GM23338 (cell line): ENCODE measurements at regions not wholly inside any gene's neighbourhood (a gene's known extent, or its start where the extent isn't known, plus 50 kb on each side); places are given as distances from the start of the nearest gene placed in this dataset.
"Not testable (repeated sequence)": the region's sequence is repeated elsewhere in the genome, so short reads cannot be mapped to it uniquely, and the experiment has no call there.

ENCODE experiments used
- ATAC-seq: fragments of 200-7000 bp; cut with Tn5 transposase; 3 replicates; pipeline ENCODE4 v1.9.1; 2020
- DNase-seq: peaks from one replicate; pipeline ENCODE4 v3.0.0-alpha.2; 2015; ENCODE audit warnings: low spot score
- H2AFZ ChIP-seq: fragments of 200-600 bp; sonication (generic); 2 replicates; pipeline ENCODE4 v1.8.0; 2016; ENCODE audit warnings: antibody characterized with exemption, mild to moderate bottlenecking, moderate library complexity
- H3F3A ChIP-seq: fragments of 200-600 bp; sonication (generic); replicated peaks from 2 replicates; pipeline ENCODE4 v1.8.0; 2017; ENCODE audit warnings: antibody characterized with exemption, mixed run types, low read depth
- H3K27ac ChIP-seq: fragments of 200-600 bp; sonication (generic); 2 replicates; pipeline ENCODE4 v1.6.1; 2016; ENCODE audit warnings: low read depth
- H3K27me3 ChIP-seq: fragments of 200-600 bp; sonication (generic); 2 replicates; pipeline ENCODE4 v1.8.0; 2016; ENCODE audit warnings: mild to moderate bottlenecking, mixed run types, moderate library complexity; ENCODE audit not compliant: insufficient read depth
- H3K36me3 ChIP-seq: fragments of 200-600 bp; sonication (generic); 2 replicates; pipeline ENCODE4 v1.8.0; 2016; ENCODE audit warnings: mild to moderate bottlenecking; ENCODE audit not compliant: insufficient read depth
- H3K4me1 ChIP-seq: fragments of 200-600 bp; sonication (generic); 2 replicates; pipeline ENCODE4 v1.8.0; 2016; ENCODE audit warnings: mild to moderate bottlenecking, moderate library complexity; ENCODE audit not compliant: insufficient read depth
- H3K4me2 ChIP-seq: fragments of 200-600 bp; sonication (generic); 2 replicates; pipeline ENCODE4 v1.7.1; 2017; ENCODE audit warnings: mixed run types
- H3K4me3 ChIP-seq: fragments of 200-600 bp; sonication (generic); 2 replicates; pipeline ENCODE4 v1.6.1; 2016; ENCODE audit warnings: mixed run types
- H3K79me2 ChIP-seq: fragments of 200-600 bp; sonication (generic); replicated peaks from 2 replicates; pipeline ENCODE4 v1.8.0; 2017; ENCODE audit warnings: mild to moderate bottlenecking; ENCODE audit not compliant: insufficient read depth
- H3K9me2 ChIP-seq: fragments of 200-600 bp; sonication (generic); 2 replicates; pipeline ENCODE4 v1.8.0; 2017; ENCODE audit not compliant: insufficient read depth
- H4K20me1 ChIP-seq: fragments of 200-600 bp; sonication (generic); replicated peaks from 2 replicates; pipeline ENCODE4 v1.8.0; 2017; ENCODE audit warnings: mild to moderate bottlenecking; ENCODE audit not compliant: insufficient read depth
- H3K27ac Mint-ChIP-seq: 2 replicates; pipeline ENCODE4 v1.8.0; 2020; ENCODE audit warnings: inconsistent platforms, mild to moderate bottlenecking, moderate library complexity, mixed read lengths
- H3K27me3 Mint-ChIP-seq: 3 replicates; pipeline ENCODE4 v1.8.0; 2022; ENCODE audit warnings: low read depth, mild to moderate bottlenecking, moderate library complexity, mixed read lengths, inconsistent platforms; ENCODE audit not compliant: insufficient read depth, poor library complexity
- H3K36me3 Mint-ChIP-seq: 3 replicates; pipeline ENCODE4 v1.8.0; 2021; ENCODE audit warnings: low read depth, mild to moderate bottlenecking, inconsistent platforms, moderate library complexity, mixed read lengths
- H3K4me1 Mint-ChIP-seq: 3 replicates; pipeline ENCODE4 v1.8.0; 2020; ENCODE audit warnings: mild to moderate bottlenecking, inconsistent platforms, mixed read lengths
- H3K4me3 Mint-ChIP-seq: 3 replicates; pipeline ENCODE4 v1.8.0; 2021; ENCODE audit warnings: moderate library complexity, mild to moderate bottlenecking, inconsistent platforms, mixed read lengths
- H3K9me3 Mint-ChIP-seq: 3 replicates; pipeline ENCODE4 v1.8.0; 2020; ENCODE audit warnings: moderate library complexity, mild to moderate bottlenecking, inconsistent platforms, mixed read lengths
- CREB1 ChIP-seq: fragments of 250-450 bp; sonication (Bioruptor Pico); IDR thresholded peaks from 2 replicates; pipeline ENCODE4 v1.5.0; 2020; ENCODE audit warnings: low read depth, mild to moderate bottlenecking, moderate library complexity
- ETS1 ChIP-seq: IDR thresholded peaks from 2 replicates; pipeline ENCODE4 v1.6.1; 2016; ENCODE audit warnings: antibody characterized with exemption
- EZH2 ChIP-seq: fragments of 200-600 bp; sonication (generic); IDR thresholded peaks from one replicate; pipeline ENCODE4 v1.8.0; 2017; ENCODE audit warnings: antibody characterized with exemption, mild to moderate bottlenecking, low read depth; ENCODE audit not compliant: unreplicated experiment
- EZH2phosphoT487 ChIP-seq: fragments of 200-600 bp; sonication (generic); IDR thresholded peaks from one replicate; pipeline ENCODE4 v1.8.1; 2018; ENCODE audit warnings: antibody characterized with exemption; ENCODE audit not compliant: unreplicated experiment
- JUNB ChIP-seq: IDR thresholded peaks from one replicate; pipeline ENCODE4 v1.6.1; 2016; ENCODE audit warnings: antibody characterized with exemption; ENCODE audit not compliant: unreplicated experiment
- NANOG ChIP-seq: IDR thresholded peaks from 2 replicates; pipeline ENCODE4 v1.6.1; 2016; ENCODE audit warnings: antibody characterized with exemption, borderline replicate concordance
- POLR2AphosphoS5 ChIP-seq: IDR thresholded peaks from 2 replicates; pipeline ENCODE4 v1.6.1; 2016; ENCODE audit warnings: antibody characterized with exemption, low read depth
- STAT1 ChIP-seq: IDR thresholded peaks from one replicate; pipeline ENCODE4 v1.6.1; 2016; ENCODE audit warnings: antibody characterized with exemption; ENCODE audit not compliant: unreplicated experiment
- ZNF114 ChIP-seq: fragments of 250-450 bp; sonication (Bioruptor Pico); IDR thresholded peaks from 2 replicates; pipeline ENCODE4 v1.5.0; 2020; ENCODE audit warnings: mild to moderate bottlenecking, moderate library complexity
- TF ChIP-seq, protein P1 (sequence below): fragments of 250-450 bp; sonication (Bioruptor Pico); IDR thresholded peaks from 2 replicates; pipeline ENCODE4 v1.5.0; 2020; ENCODE audit warnings: mild to moderate bottlenecking, moderate library complexity

DNA sequence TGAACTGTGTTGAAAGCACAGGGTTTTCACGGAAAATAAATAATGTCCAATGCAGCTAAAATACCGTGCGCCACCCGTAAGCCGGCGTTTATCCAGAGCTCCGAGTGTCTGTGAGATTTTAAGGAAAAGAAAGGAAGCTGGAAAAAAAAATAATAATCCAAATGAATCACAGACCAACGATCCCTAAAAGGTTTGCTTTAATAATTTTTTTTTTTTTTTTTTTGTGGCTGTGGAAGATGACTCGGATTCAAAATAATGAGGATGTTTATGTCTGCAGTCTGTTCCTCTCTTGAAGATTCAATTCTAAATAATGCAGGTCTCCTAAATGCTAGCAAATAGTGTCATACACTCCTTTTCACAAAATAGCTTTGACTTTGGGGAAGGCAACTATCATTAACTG is 84.6 kb upstream of the PPP2R3B start:
- TF ChIP-seq JUNB (no peak), STAT1 (no peak), EZH2phosphoT487 (no peak), EZH2 (no peak), CREB1 (CRISPR knock-in tag) (no peak), ETS1 (no peak), ZNF114 (no peak), POLR2AphosphoS5 (no peak), NANOG (no peak)
- TF ChIP-seq, protein P1, sequence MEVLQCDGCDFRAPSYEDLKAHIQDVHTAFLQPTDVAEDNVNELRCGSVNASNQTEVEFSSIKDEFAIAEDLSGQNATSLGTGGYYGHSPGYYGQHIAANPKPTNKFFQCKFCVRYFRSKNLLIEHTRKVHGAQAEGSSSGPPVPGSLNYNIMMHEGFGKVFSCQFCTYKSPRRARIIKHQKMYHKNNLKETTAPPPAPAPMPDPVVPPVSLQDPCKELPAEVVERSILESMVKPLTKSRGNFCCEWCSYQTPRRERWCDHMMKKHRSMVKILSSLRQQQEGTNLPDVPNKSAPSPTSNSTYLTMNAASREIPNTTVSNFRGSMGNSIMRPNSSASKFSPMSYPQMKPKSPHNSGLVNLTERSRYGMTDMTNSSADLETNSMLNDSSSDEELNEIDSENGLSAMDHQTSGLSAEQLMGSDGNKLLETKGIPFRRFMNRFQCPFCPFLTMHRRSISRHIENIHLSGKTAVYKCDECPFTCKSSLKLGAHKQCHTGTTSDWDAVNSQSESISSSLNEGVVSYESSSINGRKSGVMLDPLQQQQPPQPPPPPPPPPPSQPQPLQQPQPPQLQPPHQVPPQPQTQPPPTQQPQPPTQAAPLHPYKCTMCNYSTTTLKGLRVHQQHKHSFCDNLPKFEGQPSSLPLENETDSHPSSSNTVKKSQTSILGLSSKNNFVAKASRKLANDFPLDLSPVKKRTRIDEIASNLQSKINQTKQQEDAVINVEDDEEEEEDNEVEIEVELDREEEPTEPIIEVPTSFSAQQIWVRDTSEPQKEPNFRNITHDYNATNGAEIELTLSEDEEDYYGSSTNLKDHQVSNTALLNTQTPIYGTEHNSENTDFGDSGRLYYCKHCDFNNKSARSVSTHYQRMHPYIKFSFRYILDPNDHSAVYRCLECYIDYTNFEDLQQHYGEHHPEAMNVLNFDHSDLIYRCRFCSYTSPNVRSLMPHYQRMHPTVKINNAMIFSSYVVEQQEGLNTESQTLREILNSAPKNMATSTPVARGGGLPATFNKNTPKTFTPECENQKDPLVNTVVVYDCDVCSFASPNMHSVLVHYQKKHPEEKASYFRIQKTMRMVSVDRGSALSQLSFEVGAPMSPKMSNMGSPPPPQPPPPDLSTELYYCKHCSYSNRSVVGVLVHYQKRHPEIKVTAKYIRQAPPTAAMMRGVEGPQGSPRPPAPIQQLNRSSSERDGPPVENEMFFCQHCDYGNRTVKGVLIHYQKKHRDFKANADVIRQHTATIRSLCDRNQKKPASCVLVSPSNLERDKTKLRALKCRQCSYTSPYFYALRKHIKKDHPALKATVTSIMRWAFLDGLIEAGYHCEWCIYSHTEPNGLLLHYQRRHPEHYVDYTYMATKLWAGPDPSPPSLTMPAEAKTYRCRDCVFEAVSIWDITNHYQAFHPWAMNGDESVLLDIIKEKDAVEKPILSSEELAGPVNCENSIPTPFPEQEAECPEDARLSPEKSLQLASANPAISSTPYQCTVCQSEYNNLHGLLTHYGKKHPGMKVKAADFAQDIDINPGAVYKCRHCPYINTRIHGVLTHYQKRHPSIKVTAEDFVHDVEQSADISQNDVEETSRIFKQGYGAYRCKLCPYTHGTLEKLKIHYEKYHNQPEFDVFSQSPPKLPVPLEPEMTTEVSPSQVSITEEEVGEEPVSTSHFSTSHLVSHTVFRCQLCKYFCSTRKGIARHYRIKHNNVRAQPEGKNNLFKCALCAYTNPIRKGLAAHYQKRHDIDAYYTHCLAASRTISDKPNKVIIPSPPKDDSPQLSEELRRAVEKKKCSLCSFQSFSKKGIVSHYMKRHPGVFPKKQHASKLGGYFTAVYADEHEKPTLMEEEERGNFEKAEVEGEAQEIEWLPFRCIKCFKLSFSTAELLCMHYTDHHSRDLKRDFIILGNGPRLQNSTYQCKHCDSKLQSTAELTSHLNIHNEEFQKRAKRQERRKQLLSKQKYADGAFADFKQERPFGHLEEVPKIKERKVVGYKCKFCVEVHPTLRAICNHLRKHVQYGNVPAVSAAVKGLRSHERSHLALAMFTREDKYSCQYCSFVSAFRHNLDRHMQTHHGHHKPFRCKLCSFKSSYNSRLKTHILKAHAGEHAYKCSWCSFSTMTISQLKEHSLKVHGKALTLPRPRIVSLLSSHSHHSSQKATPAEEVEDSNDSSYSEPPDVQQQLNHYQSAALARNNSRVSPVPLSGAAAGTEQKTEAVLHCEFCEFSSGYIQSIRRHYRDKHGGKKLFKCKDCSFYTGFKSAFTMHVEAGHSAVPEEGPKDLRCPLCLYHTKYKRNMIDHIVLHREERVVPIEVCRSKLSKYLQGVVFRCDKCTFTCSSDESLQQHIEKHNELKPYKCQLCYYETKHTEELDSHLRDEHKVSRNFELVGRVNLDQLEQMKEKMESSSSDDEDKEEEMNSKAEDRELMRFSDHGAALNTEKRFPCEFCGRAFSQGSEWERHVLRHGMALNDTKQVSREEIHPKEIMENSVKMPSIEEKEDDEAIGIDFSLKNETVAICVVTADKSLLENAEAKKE (CRISPR knock-in tag) = no peak
- no peak for ATAC-seq
- Histone ChIP-seq H3F3A (0 out of 2 replicates have a peak, but pooled peaks cover 4% of the 10 kb centered on the region), H3K27ac (no peak overlapping the region), H3K79me2 (no peaks in the 10 kb centered on the region), H4K20me1 (no peaks in the 10 kb centered on the region), H3K27me3 (no peaks in the 10 kb centered on the region), H2AFZ (no peak overlapping the region), H3K36me3 (no peaks in the 10 kb centered on the region), H3K9me2 (no peaks in the 10 kb centered on the region), H3K4me3 (no peak overlapping the region), H3K4me1 (0 out of 2 replicates have a peak, but pooled peaks cover 10% of the 10 kb centered on the region), H3K4me2 (no peak overlapping the region)
- no peak overlapping the region for H3K4me3 Mint-ChIP-seq
- no peaks in the 10 kb centered on the region for H3K4me1 Mint-ChIP-seq
- peaks cover 7% of the 10 kb centered on the region for H3K27me3 Mint-ChIP-seq
- peaks cover 95% of the 10 kb centered on the region for H3K9me3 Mint-ChIP-seq
- no peak for DNase-seq
- peaks cover 25% of the 10 kb centered on the region for H3K36me3 Mint-ChIP-seq
- H3K27ac Mint-ChIP-seq = no peak overlapping the region

DNA sequence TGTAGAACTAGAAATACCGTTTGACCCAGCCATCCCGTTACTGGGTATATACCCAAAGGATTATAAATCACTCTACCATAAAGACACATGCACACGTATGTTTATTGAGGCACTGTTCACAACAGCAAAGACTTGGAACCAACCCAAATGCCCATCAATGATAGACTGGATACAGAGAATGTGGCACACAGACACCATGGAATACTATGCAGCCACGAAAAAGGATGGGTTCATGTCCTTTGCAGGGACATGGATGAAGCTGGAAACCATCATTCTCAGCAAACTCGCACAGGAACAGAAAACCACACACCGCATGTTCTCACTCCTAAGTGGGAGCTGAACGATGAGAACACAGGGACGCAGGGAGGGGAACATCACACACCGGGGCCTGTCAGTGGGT is 85.6 kb upstream of the PPP2R3B start:
- not testable (repeated sequence) for H3K4me2 ChIP-seq, H4K20me1 ChIP-seq, H3K27ac Mint-ChIP-seq, H3K27me3 ChIP-seq, H3K4me1 Mint-ChIP-seq, H2AFZ ChIP-seq, H3K27me3 Mint-ChIP-seq, H3F3A ChIP-seq, H3K79me2 ChIP-seq, H3K4me3 ChIP-seq, H3K4me3 Mint-ChIP-seq, DNase-seq, H3K27ac ChIP-seq, ATAC-seq, H3K9me2 ChIP-seq, H3K36me3 ChIP-seq
- H3K9me3 Mint-ChIP-seq = peaks cover 97% of the 10 kb centered on the region
- H3K36me3 Mint-ChIP-seq = peaks cover 33% of the 10 kb centered on the region
- peaks cover 17% of the 10 kb centered on the region for H3K4me1 ChIP-seq
